ENCODE measurements at regions not wholly inside any gene's neighbourhood (a gene's known extent, or its start where the extent isn't known, plus 50 kb on each side); places are given as distances from the start of the nearest gene placed in this dataset.

GRCh38 chr10:132996603-132997343, 54.4 kb upstream of the CFAP46 start:
- H3K4me3 ChIP-seq (replicated peaks; ENCODE audit: low read depth, low read length), result no peak overlapping the region
- no peak for DNase-seq (ENCODE audit: low read depth)
- TF ChIP-seq CTCF (IDR thresholded peaks at IDR 0.05; ENCODE audit: low read length, missing control alignments), result no peak

GRCh38 chr10:132995909-132996602, 53.7 kb upstream of the CFAP46 start:
- no peak overlapping the region for H3K4me3 ChIP-seq (replicated peaks; ENCODE audit: low read depth, low read length)
- TF ChIP-seq CTCF (IDR thresholded peaks at IDR 0.05; ENCODE audit: low read length, missing control alignments), result no peak
- DNase-seq (ENCODE audit: low read depth), result no peak

- no peak for DNase-seq (ENCODE audit: low read depth)
- TF ChIP-seq CTCF (IDR thresholded peaks at IDR 0.05; ENCODE audit: low read length, missing control alignments), result no peak
- peak overlapping the region; percentile 44 for H3K4me3 ChIP-seq (replicated peaks; ENCODE audit: low read depth, low read length)
Observed at GRCh38 chr10:132994811-132995210, 52.4 kb upstream of the CFAP46 start.

GRCh38 chr10:132994185-132994796, 51.9 kb upstream of the CFAP46 start:
- DNase-seq (ENCODE audit: low read depth), result peak; percentile 13

GRCh38 chr10:132993271-132994184, 51.2 kb upstream of the CFAP46 start:
- no peak overlapping the region for H3K4me3 ChIP-seq (replicated peaks; ENCODE audit: low read depth, low read length)
- no peak for TF ChIP-seq CTCF (IDR thresholded peaks at IDR 0.05; ENCODE audit: low read length, missing control alignments)
- DNase-seq (ENCODE audit: low read depth), result no peak

More at GRCh38 chr10:132994185-132994796, 51.9 kb upstream of the CFAP46 start:
- TF ChIP-seq CTCF (IDR thresholded peaks at IDR 0.05; ENCODE audit: low read length, missing control alignments), result no peak
- peak overlapping the region; percentile 44 for H3K4me3 ChIP-seq (replicated peaks; ENCODE audit: low read depth, low read length)

GRCh38 chr10:132992433-132993215, 50.3 kb upstream of the CFAP46 start:
- no peak for DNase-seq (ENCODE audit: low read depth)
- TF ChIP-seq CTCF (IDR thresholded peaks at IDR 0.05; ENCODE audit: low read length, missing control alignments), result no peak

More at GRCh38 chr10:132992433-132993215, 50.3 kb upstream of the CFAP46 start:
- H3K4me3 ChIP-seq (replicated peaks; ENCODE audit: low read depth, low read length), result no peak overlapping the region
